HG03060 (cell line): ENCODE measurements at regions not wholly inside any gene's neighbourhood (a gene's known extent, or its start where the extent isn't known, plus 50 kb on each side); places are given as distances from the start of the nearest gene placed in this dataset.

Experiments used
- ATAC-seq: cut with Tn5 transposase; IDR thresholded peaks from one replicate; pipeline ENCODE4 v1.9.1; 2021; ENCODE audit warnings: low read depth, moderate number of reproducible peaks; ENCODE audit not compliant: unreplicated experiment

DNA sequence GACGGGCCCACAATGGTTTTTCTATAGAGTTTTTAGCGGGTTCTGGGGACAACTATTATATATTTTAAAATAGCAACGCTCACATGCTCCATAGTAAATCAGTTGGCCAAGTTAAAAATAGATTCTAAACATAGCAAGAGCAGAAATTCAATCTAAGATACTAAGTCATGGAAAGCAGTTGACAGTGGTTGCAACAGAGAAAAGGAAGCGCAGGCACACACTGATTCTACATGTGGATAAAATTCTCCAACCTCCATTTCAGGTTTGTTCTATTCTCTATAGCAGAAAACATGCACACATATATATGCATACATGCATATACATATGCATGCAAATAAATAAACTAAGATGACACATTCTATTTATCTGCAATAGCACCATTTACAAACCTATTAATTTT, 89.6 kb upstream of the HNRNPU start:
- ATAC-seq: no peak

DNA sequence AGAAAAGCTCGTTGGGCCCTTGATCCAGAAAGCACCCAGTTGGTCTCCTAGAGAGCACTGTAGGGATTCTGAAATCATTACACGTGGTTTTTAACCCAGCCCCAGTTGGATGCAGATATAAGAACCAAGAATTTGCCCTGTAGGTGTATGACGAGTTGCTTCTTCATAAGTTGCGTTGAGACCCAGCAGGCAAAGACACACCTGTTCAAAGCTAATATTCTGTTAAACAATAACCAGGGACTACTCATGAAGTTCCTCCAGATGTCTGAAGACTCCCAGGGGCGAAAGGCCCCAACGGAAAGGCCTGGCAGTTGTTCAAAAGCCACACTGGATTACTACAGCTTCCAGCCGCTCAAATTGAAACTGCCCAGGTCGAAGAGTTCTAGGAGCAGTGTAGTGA, 88.6 kb upstream of the HNRNPU start:
- peak; percentile 77 for ATAC-seq

DNA sequence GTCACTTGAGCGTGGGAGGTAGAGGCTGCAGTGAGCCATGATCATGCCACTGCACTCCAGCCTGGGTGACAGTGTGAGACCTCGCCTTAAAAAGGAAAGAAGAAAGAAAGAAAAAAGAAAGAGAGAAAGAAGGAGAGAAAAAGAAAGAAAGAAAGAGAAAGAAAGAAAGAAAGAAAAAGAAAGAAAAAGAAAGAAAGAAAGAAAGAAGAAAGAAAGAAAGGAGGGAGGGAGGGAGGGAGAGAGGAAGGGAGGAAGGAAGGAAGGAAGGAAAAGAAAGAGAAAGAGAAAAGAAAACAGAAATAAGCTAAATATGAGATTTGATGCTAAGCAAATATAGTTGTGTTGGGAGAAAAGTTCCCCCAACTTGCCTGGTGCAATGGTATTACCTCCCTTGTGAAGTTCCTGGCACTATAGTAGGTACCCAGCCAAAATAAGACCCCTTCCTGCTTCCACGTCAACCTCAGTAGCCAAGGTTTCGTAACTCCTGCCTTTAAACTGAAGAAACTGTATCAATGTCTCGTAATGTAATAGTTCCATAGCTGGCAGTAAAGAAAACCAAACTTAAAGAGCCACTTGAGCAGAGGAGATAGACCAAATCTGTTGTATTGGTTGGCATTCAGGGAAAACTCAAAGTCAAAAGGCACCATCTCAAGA, 88.1 kb upstream of the HNRNPU start:
- no peak for ATAC-seq

DNA sequence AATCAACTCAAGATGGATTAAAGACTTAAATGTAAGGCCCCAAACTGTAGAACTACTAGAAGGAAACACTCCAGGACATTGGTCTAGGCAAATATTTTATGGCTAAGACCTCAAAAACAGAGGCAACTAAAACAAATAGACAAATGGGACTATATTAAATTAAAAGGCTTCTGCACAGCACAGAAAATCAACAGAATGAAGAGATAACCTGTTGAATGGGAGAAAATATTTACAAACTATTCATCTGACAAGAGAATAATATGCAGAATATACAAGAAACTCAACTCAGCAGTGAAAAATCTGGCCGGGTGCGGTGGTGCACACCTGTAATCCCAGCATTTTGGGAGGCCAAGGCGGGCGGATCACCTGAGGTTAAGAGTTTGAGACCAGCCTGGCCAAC, 84.1 kb upstream of the HNRNPU start:
- ATAC-seq: no peak

DNA sequence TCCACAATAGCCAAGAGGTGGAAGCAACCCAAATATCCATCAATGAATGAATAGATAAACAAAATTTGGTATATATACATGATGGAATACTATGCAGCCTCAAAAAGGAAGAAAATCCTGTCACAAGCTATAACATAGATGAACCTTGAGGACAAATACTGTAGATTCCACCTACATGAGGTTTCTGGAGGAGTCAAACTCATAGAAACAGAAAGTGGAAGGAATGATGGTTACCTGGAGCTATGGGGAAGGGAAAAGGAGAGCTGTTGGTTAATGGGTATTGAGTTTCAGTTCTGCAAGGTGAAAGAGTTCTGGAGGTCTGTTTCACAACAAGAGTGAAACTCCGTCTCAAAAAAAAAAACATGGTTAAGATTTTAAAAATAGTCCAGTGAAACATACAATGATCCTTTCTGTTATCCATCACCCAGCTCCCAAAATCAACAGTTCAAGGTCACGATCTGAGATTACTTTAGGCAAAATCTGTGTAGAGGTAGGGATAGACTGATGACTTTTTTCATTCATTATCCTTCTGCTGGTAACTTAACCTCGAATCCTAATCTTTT, 80.8 kb upstream of the HNRNPU start:
- peak; percentile 84 for ATAC-seq

DNA sequence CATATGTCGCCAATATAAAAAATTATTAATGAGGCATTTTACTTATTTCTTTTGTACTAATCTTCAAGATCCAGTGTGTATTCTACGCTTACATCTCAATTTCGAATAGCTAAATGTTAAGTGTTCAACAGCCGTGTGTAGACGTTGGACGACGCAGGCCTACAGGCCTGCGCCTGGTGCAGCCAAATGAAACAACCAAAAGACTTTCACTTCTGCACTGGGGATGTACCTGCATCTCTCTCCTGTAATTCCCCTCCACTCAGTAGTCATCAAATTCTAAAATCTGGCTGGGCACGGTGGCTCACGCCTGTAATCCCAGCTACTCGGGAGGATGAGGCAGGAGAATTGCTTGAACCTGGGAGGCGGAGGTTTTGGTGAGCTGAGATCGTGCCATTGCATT, 76.8 kb upstream of the HNRNPU start:
- peak; percentile 47 for ATAC-seq

- ATAC-seq: no peak
These were observed 72.8 kb upstream of the HNRNPU start for GRCh38 chr1:244937099-244937498.

- peak; percentile 59 for ATAC-seq
These were observed 56.8 kb upstream of the HNRNPU start for GRCh38 chr1:244920911-244921761.

- no peak for ATAC-seq
These were observed 55.3 kb upstream of the HNRNPU start for GRCh38 chr1:244919320-244920282.

GRCh38 chr1:244918421-244919319, 54.3 kb upstream of the HNRNPU start:
- ATAC-seq: no peak

DNA sequence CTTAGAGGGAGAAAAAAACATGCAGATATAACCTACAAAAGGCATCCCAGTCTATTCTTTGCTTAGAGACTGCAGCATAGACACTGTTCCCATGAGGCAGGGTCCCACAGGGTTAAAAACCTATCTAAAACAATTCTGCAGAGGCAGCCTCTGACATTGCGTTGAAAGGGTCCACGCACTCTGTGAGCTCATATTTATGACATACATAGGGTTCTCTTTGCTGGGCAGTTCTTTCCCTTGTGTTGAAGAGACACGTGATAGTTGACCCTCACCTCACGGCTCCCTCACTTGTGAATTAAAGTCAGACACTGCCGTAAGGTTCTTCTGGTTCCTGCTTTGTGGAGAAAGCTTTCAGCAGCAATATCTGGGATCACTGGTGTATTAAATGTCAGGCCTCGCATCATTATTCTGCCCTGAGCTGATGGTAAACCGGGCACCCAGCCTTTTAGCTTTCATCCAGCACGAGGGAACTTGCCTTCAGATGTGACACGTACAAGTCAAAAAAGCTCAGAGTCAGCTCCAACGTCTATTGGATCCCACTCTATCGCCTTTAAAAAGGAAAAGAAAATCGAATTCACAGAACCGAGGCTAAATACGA, 52.8 kb upstream of the HNRNPU start:
- ATAC-seq: no peak

DNA sequence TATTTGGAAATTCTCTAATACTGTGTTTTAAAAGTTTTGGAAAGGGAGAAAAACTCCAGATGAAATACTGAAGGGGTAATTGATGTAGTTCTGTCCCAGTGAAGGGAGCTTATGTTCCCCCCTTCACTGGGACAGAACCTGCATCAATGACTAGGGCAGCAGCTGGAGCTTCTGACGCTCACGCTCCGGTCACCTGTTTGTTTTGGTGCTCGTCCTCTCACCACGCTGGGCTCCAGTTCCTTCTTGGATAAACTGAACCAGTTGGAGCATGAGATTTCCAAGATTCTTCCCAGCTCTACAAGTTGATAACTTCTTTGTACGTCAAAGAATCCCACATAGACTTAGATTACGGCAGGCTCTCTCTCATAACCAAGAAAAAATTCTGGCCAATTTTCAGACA, 51.4 kb upstream of the HNRNPU start:
- no peak for ATAC-seq

DNA sequence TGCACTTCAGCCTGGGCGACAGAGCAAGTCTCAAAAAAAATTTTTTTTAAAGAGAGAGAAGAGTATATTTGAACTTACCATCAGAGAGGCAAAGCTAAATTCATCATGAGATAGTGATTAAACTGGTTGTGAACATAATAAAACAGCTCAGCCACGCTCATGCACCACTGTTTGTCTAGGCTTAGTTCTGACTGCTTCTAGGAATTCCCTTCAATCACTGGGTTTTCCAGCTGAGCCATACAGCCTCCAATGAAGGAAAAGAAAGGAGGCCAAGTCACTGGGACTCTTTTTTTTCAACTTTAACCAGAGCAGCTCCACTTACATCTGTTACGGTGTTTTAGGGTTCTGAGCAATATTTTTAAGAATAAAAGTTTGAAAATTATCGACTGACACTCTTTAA, 50.4 kb upstream of the HNRNPU start:
- ATAC-seq: no peak
